WTC11 (cell line): ENCODE measurements at regions not wholly inside any gene's neighbourhood (a gene's known extent, or its start where the extent isn't known, plus 50 kb on each side); places are given as distances from the start of the nearest gene placed in this dataset.

Experiments used
- ATAC-seq: fragments of 200-7000 bp; cut with Tn5 transposase; 2 replicates; pipeline ENCODE4 v1.10.0; 2021; ENCODE audit warnings: mild to moderate bottlenecking, moderate library complexity
- CTCF ChIA-PET: fragments of 300-600 bp; sonication (Branson Sonifier 250); formaldehyde crosslinking; loops from one replicate; lab custom pipeline; 2021; ENCODE audit warnings: antibody characterized with exemption; lab: Charles Lee
- POLR2A ChIA-PET: fragments of 350-600 bp; sonication (Branson Sonifier 250); formaldehyde crosslinking; loops from one replicate; lab custom pipeline; 2021; ENCODE audit warnings: antibody characterized with exemption; lab: Charles Lee
- DNase-seq: peaks from one replicate; pipeline ENCODE4 v3.0.0; 2021; ENCODE audit warnings: low spot score
- H3K27ac Mint-ChIP-seq: 2 replicates; pipeline ENCODE4 v1.8.0; 2021; ENCODE audit warnings: mixed read lengths
- H3K27me3 Mint-ChIP-seq: 2 replicates; pipeline ENCODE4 v1.8.0; 2021; ENCODE audit warnings: low read depth, mild to moderate bottlenecking, moderate library complexity, mixed read lengths
- H3K36me3 Mint-ChIP-seq: 2 replicates; pipeline ENCODE4 v1.8.0; 2021; ENCODE audit warnings: mixed read lengths
- H3K4me1 Mint-ChIP-seq: 2 replicates; pipeline ENCODE4 v1.8.0; 2022; ENCODE audit warnings: mixed read lengths
- H3K4me3 Mint-ChIP-seq: 2 replicates; pipeline ENCODE4 v1.8.0; 2021; ENCODE audit warnings: mild to moderate bottlenecking, moderate library complexity, mixed read lengths
- H3K9me3 Mint-ChIP-seq: 2 replicates; pipeline ENCODE4 v1.8.0; 2021; ENCODE audit warnings: mixed read lengths
- EMX1 ChIP-seq: fragments of 250-450 bp; sonication (Bioruptor Pico); IDR thresholded peaks from 2 replicates; pipeline ENCODE4 v1.8.0; 2021; ENCODE audit warnings: mild to moderate bottlenecking
- ESRRA ChIP-seq: sonication (generic); formaldehyde crosslinking; IDR thresholded peaks from 2 replicates; pipeline ENCODE4 v1.8.1; 2022; ENCODE audit warnings: mild to moderate bottlenecking, missing genetic modification reagents, borderline replicate concordance
- ETV6 ChIP-seq: sonication (generic); formaldehyde crosslinking; IDR thresholded peaks from 2 replicates; pipeline ENCODE4 v1.8.1; 2022; ENCODE audit warnings: mild to moderate bottlenecking, missing genetic modification reagents
- FOXJ3 ChIP-seq: sonication (generic); formaldehyde crosslinking; IDR thresholded peaks from 2 replicates; pipeline ENCODE4 v1.9.0; 2021; ENCODE audit warnings: missing genetic modification reagents, mild to moderate bottlenecking, borderline replicate concordance
- GABPB1 ChIP-seq: sonication (generic); formaldehyde crosslinking; IDR thresholded peaks from 2 replicates; pipeline ENCODE4 v1.8.1; 2023; ENCODE audit warnings: mild to moderate bottlenecking, missing genetic modification reagents
- IRF2 ChIP-seq: sonication (generic); formaldehyde crosslinking; IDR thresholded peaks from 2 replicates; pipeline ENCODE4 v1.8.0; 2022; ENCODE audit warnings: low read depth, missing genetic modification reagents, borderline replicate concordance
- JAZF1 ChIP-seq: fragments of 250-450 bp; sonication (Bioruptor Pico); IDR thresholded peaks from 2 replicates; pipeline ENCODE4 v1.9.0; 2021; ENCODE audit warnings: moderate library complexity, mild to moderate bottlenecking, inconsistent platforms
- RELA ChIP-seq: sonication (generic); formaldehyde crosslinking; IDR thresholded peaks from 2 replicates; pipeline ENCODE4 v1.8.1; 2022; ENCODE audit warnings: missing genetic modification reagents, mild to moderate bottlenecking, borderline replicate concordance
- SOX15 ChIP-seq: fragments of 250-450 bp; sonication (Bioruptor Pico); IDR thresholded peaks from 2 replicates; pipeline ENCODE4 v1.9.0; 2021; ENCODE audit warnings: mild to moderate bottlenecking
- ZBTB21 ChIP-seq: sonication (generic); formaldehyde crosslinking; IDR thresholded peaks from 2 replicates; pipeline ENCODE4 v1.8.1; 2023; ENCODE audit warnings: mild to moderate bottlenecking, missing genetic modification reagents, borderline replicate concordance
- ZNF416 ChIP-seq: fragments of 250-450 bp; sonication (Bioruptor Pico); IDR thresholded peaks from 2 replicates; pipeline ENCODE4 v1.9.0; 2021; ENCODE audit warnings: mild to moderate bottlenecking, inconsistent platforms
- TF ChIP-seq, protein P1 (sequence below): sonication (generic); formaldehyde crosslinking; IDR thresholded peaks from 2 replicates; pipeline ENCODE4 v1.8.1; 2022; ENCODE audit warnings: mild to moderate bottlenecking, moderate library complexity, missing genetic modification reagents
- TF ChIP-seq, protein P2 (sequence below): sonication (generic); formaldehyde crosslinking; IDR thresholded peaks from 2 replicates; pipeline ENCODE4 v1.8.1; 2023; ENCODE audit warnings: mild to moderate bottlenecking, missing genetic modification reagents, moderate library complexity
- TF ChIP-seq, protein P3 (sequence below): sonication (generic); formaldehyde crosslinking; IDR thresholded peaks from 2 replicates; pipeline ENCODE4 v1.8.1; 2023; ENCODE audit warnings: mild to moderate bottlenecking, missing genetic modification reagents, borderline replicate concordance

DNA sequence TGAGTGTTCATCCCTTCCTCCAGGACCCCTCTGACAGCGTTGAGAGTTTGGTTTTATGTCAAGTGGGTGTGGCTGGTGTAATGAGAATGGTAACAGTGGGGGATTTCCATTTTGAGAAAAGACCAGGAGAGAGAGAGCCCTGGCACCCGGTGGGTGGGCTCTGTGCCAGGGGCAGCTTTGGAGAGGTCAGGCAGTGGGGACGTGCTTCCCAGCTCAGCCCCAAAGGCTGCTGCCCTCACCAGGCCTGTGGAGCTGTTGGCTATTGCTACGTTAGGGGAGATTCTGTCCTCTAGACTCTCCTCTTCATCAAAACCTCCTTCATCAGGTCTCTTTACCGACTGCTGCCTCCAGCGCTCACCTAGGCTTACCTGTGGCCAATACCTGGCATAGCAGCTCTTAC, 176.3 kb downstream of the PTPRU start:
- TF ChIP-seq GABPB1: no peak
- TF ChIP-seq JAZF1 (CRISPR knock-in tag): no peak
- TF ChIP-seq IRF2 (CRISPR knock-in tag): no peak
- TF ChIP-seq ZNF416 (CRISPR knock-in tag): no peak
- no peak for TF ChIP-seq ESRRA (CRISPR knock-in tag)
- no peak for TF ChIP-seq ETV6
- TF ChIP-seq RELA (CRISPR knock-in tag): no peak
- TF ChIP-seq FOXJ3: no peak
- TF ChIP-seq, protein P1, sequence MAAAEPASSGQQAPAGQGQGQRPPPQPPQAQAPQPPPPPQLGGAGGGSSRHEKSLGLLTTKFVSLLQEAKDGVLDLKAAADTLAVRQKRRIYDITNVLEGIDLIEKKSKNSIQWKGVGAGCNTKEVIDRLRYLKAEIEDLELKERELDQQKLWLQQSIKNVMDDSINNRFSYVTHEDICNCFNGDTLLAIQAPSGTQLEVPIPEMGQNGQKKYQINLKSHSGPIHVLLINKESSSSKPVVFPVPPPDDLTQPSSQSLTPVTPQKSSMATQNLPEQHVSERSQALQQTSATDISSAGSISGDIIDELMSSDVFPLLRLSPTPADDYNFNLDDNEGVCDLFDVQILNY (CRISPR knock-in tag): no peak
- no peak for TF ChIP-seq ZBTB21 (CRISPR knock-in tag)
- Mint-ChIP-seq H3K9me3 (no peaks in the 10 kb centered on the region), H3K4me3 (no peak overlapping the region), H3K4me1 (peaks cover 11% of the 10 kb centered on the region), H3K36me3 (no peaks in the 10 kb centered on the region), H3K27ac (no peak overlapping the region), H3K27me3 (no peaks in the 10 kb centered on the region; the same call in 1 of the 2 replicates)
- DNase-seq (no peak), ATAC-seq (no peak)
- POLR2A ChIA-PET: no interaction called here
- CTCF ChIA-PET: no interaction called here

DNA sequence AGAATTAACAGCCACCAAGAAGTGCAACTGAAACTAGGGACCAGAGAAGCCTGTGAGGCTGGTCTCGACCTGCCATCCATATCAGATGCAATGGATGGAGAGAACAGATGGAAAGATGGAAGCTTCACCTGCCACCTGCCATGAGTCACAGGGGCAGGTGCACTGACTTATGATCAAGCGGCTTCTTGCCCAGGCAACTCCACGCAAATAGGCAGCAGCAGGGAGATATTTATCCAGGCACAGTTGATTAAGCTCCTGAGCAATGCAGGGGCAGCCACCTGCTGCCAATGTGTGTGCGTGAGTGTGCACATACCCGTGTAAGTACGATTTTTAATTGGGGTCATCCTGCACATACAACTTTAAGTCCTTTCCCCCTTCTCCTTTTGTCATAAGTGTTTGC, 174.2 kb downstream of the PTPRU start:
- TF ChIP-seq RELA (CRISPR knock-in tag) (no peak), ESRRA (CRISPR knock-in tag) (no peak), SOX15 (CRISPR knock-in tag) (no peak)
- TF ChIP-seq, protein P2, sequence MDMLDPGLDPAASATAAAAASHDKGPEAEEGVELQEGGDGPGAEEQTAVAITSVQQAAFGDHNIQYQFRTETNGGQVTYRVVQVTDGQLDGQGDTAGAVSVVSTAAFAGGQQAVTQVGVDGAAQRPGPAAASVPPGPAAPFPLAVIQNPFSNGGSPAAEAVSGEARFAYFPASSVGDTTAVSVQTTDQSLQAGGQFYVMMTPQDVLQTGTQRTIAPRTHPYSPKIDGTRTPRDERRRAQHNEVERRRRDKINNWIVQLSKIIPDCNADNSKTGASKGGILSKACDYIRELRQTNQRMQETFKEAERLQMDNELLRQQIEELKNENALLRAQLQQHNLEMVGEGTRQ: no peak
- TF ChIP-seq, protein P3, sequence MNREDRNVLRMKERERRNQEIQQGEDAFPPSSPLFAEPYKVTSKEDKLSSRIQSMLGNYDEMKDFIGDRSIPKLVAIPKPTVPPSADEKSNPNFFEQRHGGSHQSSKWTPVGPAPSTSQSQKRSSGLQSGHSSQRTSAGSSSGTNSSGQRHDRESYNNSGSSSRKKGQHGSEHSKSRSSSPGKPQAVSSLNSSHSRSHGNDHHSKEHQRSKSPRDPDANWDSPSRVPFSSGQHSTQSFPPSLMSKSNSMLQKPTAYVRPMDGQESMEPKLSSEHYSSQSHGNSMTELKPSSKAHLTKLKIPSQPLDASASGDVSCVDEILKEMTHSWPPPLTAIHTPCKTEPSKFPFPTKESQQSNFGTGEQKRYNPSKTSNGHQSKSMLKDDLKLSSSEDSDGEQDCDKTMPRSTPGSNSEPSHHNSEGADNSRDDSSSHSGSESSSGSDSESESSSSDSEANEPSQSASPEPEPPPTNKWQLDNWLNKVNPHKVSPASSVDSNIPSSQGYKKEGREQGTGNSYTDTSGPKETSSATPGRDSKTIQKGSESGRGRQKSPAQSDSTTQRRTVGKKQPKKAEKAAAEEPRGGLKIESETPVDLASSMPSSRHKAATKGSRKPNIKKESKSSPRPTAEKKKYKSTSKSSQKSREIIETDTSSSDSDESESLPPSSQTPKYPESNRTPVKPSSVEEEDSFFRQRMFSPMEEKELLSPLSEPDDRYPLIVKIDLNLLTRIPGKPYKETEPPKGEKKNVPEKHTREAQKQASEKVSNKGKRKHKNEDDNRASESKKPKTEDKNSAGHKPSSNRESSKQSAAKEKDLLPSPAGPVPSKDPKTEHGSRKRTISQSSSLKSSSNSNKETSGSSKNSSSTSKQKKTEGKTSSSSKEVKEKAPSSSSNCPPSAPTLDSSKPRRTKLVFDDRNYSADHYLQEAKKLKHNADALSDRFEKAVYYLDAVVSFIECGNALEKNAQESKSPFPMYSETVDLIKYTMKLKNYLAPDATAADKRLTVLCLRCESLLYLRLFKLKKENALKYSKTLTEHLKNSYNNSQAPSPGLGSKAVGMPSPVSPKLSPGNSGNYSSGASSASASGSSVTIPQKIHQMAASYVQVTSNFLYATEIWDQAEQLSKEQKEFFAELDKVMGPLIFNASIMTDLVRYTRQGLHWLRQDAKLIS (CRISPR knock-in tag): no peak
- peaks cover 3% of the 10 kb centered on the region for H3K4me1 Mint-ChIP-seq
- no peak for ATAC-seq
- ChIA-PET POLR2A (no interaction called here), CTCF (interaction anchor here (0.7 to 1.1 kb wide), 2 partner anchors 14 to 78 kb away, joined by 3 to 5 read pairs; no protein-coding TSS in a partner anchor)
- DNase-seq: no peak
- H3K4me3 Mint-ChIP-seq: no peak overlapping the region
- H3K36me3 Mint-ChIP-seq: no peaks in the 10 kb centered on the region
- peaks cover 3% of the 10 kb centered on the region for H3K27me3 Mint-ChIP-seq
- no peak overlapping the region for H3K27ac Mint-ChIP-seq
- peaks cover 10% of the 10 kb centered on the region for H3K9me3 Mint-ChIP-seq

DNA sequence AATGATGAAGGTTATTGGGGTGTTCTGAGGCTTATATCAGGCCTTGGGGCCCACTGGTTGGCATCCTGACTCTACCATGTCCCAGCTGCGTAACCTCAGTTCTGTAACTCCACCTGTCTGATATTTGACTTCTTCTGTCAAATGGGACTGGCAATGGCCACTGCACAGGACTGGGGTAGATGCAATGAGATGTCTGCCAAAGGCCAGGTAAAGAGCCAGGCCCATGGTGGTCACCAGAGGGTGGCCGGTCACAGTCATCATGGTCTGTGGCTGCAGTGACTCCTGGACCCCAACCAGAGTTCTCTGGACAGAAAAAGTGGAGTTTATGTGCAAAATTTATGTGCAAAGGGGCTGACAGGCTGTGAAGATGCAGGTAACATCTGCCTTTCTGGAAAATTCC, 173.3 kb downstream of the PTPRU start:
- Mint-ChIP-seq H3K27ac (no peak overlapping the region), H3K4me3 (no peak overlapping the region), H3K27me3 (peaks cover 3% of the 10 kb centered on the region), H3K9me3 (peaks cover 19% of the 10 kb centered on the region), H3K36me3 (peaks cover 4% of the 10 kb centered on the region), H3K4me1 (no peaks in the 10 kb centered on the region)
- CTCF ChIA-PET: interaction anchor here (1.6 kb wide), 1 partner anchor 207 kb away, joined by 4 read pairs; no protein-coding TSS in a partner anchor
- ATAC-seq: no peak
- POLR2A ChIA-PET: no interaction called here
- no peak for DNase-seq
- no peak for TF ChIP-seq EMX1 (CRISPR knock-in tag)
